ENCODE measurements at regions not wholly inside any gene's neighbourhood (a gene's known extent, or its start where the extent isn't known, plus 50 kb on each side); places are given as distances from the start of the nearest gene placed in this dataset.

DNA sequence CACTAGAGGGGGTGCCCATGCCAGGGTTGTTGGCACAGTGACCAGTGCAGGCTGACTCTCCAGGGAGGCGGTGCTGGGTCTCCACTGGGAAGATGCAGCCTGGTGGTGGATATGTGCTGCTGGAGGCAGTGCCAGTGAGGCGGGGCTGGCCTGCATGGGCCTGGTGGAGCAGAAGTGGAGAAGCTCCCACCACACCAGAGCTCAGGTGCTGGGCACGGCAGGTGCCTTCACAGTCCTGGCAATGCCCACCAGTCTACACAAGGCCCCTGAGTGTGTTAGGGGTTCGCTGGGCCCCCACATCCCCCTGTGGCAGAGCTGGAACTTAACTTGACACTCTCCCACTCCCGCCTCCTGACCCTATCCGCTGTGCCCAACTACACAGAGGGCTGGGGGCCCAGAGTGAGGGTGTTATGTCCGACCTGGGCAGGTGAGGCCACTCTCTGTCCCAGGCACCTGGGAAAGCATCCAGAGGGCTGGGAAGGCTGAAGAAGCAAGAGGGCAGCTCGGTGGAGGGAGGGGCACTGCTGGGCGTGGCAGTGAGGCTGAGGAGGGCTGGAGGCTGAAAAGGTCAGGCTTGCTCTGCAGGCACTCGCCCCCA is 102.4 kb upstream of the B3GAT1 start:
- TF ChIP-seq, protein P1, sequence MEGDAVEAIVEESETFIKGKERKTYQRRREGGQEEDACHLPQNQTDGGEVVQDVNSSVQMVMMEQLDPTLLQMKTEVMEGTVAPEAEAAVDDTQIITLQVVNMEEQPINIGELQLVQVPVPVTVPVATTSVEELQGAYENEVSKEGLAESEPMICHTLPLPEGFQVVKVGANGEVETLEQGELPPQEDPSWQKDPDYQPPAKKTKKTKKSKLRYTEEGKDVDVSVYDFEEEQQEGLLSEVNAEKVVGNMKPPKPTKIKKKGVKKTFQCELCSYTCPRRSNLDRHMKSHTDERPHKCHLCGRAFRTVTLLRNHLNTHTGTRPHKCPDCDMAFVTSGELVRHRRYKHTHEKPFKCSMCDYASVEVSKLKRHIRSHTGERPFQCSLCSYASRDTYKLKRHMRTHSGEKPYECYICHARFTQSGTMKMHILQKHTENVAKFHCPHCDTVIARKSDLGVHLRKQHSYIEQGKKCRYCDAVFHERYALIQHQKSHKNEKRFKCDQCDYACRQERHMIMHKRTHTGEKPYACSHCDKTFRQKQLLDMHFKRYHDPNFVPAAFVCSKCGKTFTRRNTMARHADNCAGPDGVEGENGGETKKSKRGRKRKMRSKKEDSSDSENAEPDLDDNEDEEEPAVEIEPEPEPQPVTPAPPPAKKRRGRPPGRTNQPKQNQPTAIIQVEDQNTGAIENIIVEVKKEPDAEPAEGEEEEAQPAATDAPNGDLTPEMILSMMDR (IDR thresholded peaks at IDR 0.05), result no peak
- TF ChIP-seq POLR2A (IDR thresholded peaks at IDR 0.05) (no peak), POLR2AphosphoS5 (IDR thresholded peaks at IDR 0.05) (no peak)
